ENCODE measurements at regions not wholly inside any gene's neighbourhood (a gene's known extent, or its start where the extent isn't known, plus 50 kb on each side); places are given as distances from the start of the nearest gene placed in this dataset.

DNA sequence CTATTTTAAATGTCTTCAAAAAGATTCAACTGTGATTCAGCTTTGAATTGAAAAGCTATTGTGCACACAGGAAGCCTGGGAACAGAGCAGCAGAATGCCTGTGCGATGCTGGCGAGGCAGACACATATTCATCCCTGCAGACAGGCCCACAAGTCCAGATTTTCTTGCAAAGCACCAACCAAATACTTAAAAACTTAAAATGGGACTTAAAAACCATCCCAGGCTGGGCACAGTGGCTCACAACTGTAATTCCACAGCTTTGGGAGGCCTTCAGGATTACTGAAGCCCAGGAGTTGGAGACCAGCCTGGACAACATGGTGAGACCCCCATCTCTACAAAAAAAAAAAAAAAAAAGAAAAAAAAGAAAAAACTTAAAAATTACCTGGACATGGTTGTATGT lies 122.6 kb upstream of the SERPIND1 start:
- Histone ChIP-seq H3K4me3 (ENCODE audit: low read depth, low read length) (no peak overlapping the region), H3K9me3 (ENCODE audit: control insufficient read depth, insufficient read depth, low read depth, low read length) (no peaks in the 10 kb centered on the region), H3K4me1 (ENCODE audit: control insufficient read depth, insufficient read depth, low read length) (no peaks in the 10 kb centered on the region), H3K27ac (ENCODE audit: extremely low read depth, low read depth, low read length) (no peak overlapping the region), H3K36me3 (ENCODE audit: control insufficient read depth in 2 of 2, insufficient read depth in 1 of 2, low read length in 2 of 2) (no peaks in the 10 kb centered on the region)
- no peak for TF ChIP-seq ZNF184 (tag by site-specific recombination; IDR thresholded peaks at IDR 0.05)
- no peak for TF ChIP-seq ZNF670 (tag by site-specific recombination; IDR thresholded peaks at IDR 0.05; ENCODE audit: low read depth)
- no peak for TF ChIP-seq ZNF830 (tag by site-specific recombination; IDR thresholded peaks at IDR 0.05; ENCODE audit: low read depth)
- TF ChIP-seq ZNF544 (tag by site-specific recombination; IDR thresholded peaks at IDR 0.05) = no peak
- no peak for TF ChIP-seq YY2 (tag by site-specific recombination; IDR thresholded peaks at IDR 0.05)
- TF ChIP-seq ZBTB21 (tag by site-specific recombination; IDR thresholded peaks at IDR 0.05) = no peak
- no peak for TF ChIP-seq KLF7 (tag by site-specific recombination; IDR thresholded peaks at IDR 0.05; ENCODE audit: borderline replicate concordance)
- no peak for TF ChIP-seq ZNF423 (tag by site-specific recombination; IDR thresholded peaks at IDR 0.05)
- no peak for TF ChIP-seq ZNF837 (tag by site-specific recombination; IDR thresholded peaks at IDR 0.05)
- TF ChIP-seq ZNF335 (tag by site-specific recombination; conservative IDR thresholded peaks at IDR 0.05) = no peak
- ChIA-PET POLR2A (no interaction called here), CTCF (interaction anchor here (0.7 to 1.1 kb wide), 2 partner anchors 21 to 80 kb away, joined by 3 read pairs; no protein-coding TSS in a partner anchor)

DNA sequence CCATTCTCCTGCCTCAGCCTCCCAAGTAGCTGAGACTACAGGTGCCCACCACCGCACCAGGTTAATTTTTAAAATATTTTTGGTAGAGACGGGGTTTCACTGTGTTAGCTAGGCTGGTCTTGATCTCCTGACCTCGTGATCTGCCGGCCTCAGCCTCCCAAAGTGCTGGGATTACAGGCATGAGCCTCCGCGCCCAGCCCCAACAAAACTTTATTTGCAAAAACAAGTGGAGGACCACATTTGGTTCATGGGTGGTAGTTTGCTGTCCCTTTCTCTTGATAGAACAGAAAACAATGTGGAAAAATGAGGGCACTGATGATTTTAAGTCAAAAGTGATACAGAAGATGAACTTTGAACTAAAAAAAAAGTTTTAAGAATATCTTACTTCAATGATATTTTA lies 121.8 kb upstream of the SERPIND1 start:
- CTCF ChIA-PET = interaction anchor here (0.7 kb wide), 1 partner anchor 1494 kb away, joined by 3 read pairs; no protein-coding TSS in a partner anchor

DNA sequence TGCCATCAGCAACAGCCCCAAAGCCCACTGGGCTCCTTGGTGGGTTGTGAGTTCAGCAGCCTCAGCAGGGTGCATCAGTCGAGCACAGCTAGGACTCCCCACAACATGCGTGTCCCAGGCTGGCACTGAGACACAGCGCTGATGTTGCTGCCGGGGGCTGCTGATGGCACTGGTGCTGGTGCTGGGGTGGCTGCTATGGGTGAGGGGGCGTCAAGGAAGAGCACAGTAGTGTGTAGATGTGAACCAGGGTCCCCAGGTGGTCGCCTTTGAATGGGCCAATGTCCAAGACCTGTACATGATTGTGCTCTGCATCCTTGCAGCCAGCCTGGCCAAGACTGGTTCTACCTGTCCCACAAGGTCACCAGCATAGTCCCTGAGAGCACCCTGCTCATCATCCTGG lies 121.3 kb upstream of the SERPIND1 start:
- H3K36me3 ChIP-seq (ENCODE audit: control insufficient read depth in 2 of 2, insufficient read depth in 1 of 2, low read length in 2 of 2) = no peaks in the 10 kb centered on the region
- H3K4me1 ChIP-seq (ENCODE audit: control insufficient read depth, insufficient read depth, low read length) = no peaks in the 10 kb centered on the region
- no peak overlapping the region for H3K4me3 ChIP-seq (ENCODE audit: low read depth, low read length)
- POLR2A ChIA-PET = no interaction called here
- CTCF ChIA-PET = no interaction called here
- no peak overlapping the region for H3K27ac ChIP-seq (ENCODE audit: extremely low read depth, low read depth, low read length)
- no peaks in the 10 kb centered on the region for H3K9me3 ChIP-seq (ENCODE audit: control insufficient read depth, insufficient read depth, low read depth, low read length)
- TF ChIP-seq ZNF548 (tag by site-specific recombination; IDR thresholded peaks at IDR 0.05) = no peak
- no peak for TF ChIP-seq ZNF211 (tag by site-specific recombination; IDR thresholded peaks at IDR 0.05; ENCODE audit: low read depth)
- no peak for TF ChIP-seq ZNF132 (tag by site-specific recombination; IDR thresholded peaks at IDR 0.05; ENCODE audit: borderline replicate concordance)
- TF ChIP-seq ZNF112 (tag by site-specific recombination; IDR thresholded peaks at IDR 0.05) = no peak
- no peak for TF ChIP-seq GFI1B (tag by site-specific recombination; IDR thresholded peaks at IDR 0.05)
- no peak for TF ChIP-seq ZNF416 (tag by site-specific recombination; IDR thresholded peaks at IDR 0.05)
- no peak for TF ChIP-seq SCRT2 (tag by site-specific recombination; IDR thresholded peaks at IDR 0.05)
- no peak for TF ChIP-seq MZF1 (tag by site-specific recombination; IDR thresholded peaks at IDR 0.05; ENCODE audit: borderline replicate concordance)
- TF ChIP-seq KLF9 (tag by site-specific recombination; IDR thresholded peaks at IDR 0.05; ENCODE audit: low read depth) = no peak
- TF ChIP-seq, protein P1, sequence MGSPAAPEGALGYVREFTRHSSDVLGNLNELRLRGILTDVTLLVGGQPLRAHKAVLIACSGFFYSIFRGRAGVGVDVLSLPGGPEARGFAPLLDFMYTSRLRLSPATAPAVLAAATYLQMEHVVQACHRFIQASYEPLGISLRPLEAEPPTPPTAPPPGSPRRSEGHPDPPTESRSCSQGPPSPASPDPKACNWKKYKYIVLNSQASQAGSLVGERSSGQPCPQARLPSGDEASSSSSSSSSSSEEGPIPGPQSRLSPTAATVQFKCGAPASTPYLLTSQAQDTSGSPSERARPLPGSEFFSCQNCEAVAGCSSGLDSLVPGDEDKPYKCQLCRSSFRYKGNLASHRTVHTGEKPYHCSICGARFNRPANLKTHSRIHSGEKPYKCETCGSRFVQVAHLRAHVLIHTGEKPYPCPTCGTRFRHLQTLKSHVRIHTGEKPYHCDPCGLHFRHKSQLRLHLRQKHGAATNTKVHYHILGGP (tag by site-specific recombination; IDR thresholded peaks at IDR 0.05) = no peak
- TF ChIP-seq ZNF510 (tag by site-specific recombination; IDR thresholded peaks at IDR 0.05; ENCODE audit: insufficient replicate concordance) = no peak
- no peak for TF ChIP-seq OVOL3 (tag by site-specific recombination; IDR thresholded peaks at IDR 0.05)

More for the DNA sequence above, 121.8 kb upstream of the SERPIND1 start:
- H3K9me3 ChIP-seq (ENCODE audit: control insufficient read depth, insufficient read depth, low read depth, low read length) = no peaks in the 10 kb centered on the region
- no peak for TF ChIP-seq ZNF473 (tag by site-specific recombination; IDR thresholded peaks at IDR 0.05)
- TF ChIP-seq ZBTB7A (tag by site-specific recombination; IDR thresholded peaks at IDR 0.05; ENCODE audit: low read depth) = no peak
- TF ChIP-seq ZNF132 (tag by site-specific recombination; IDR thresholded peaks at IDR 0.05; ENCODE audit: borderline replicate concordance) = no peak
- no peak for TF ChIP-seq ZXDB (tag by site-specific recombination; IDR thresholded peaks at IDR 0.05)
- no peak for TF ChIP-seq ZNF549 (tag by site-specific recombination; IDR thresholded peaks at IDR 0.05)
- no peak for TF ChIP-seq MZF1 (tag by site-specific recombination; IDR thresholded peaks at IDR 0.05; ENCODE audit: borderline replicate concordance)
- no peak for TF ChIP-seq EGR2 (tag by site-specific recombination; IDR thresholded peaks at IDR 0.05; ENCODE audit: low read depth)
- no peak for TF ChIP-seq ZNF544 (tag by site-specific recombination; IDR thresholded peaks at IDR 0.05)
- TF ChIP-seq, protein P2, sequence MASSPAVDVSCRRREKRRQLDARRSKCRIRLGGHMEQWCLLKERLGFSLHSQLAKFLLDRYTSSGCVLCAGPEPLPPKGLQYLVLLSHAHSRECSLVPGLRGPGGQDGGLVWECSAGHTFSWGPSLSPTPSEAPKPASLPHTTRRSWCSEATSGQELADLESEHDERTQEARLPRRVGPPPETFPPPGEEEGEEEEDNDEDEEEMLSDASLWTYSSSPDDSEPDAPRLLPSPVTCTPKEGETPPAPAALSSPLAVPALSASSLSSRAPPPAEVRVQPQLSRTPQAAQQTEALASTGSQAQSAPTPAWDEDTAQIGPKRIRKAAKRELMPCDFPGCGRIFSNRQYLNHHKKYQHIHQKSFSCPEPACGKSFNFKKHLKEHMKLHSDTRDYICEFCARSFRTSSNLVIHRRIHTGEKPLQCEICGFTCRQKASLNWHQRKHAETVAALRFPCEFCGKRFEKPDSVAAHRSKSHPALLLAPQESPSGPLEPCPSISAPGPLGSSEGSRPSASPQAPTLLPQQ (tag by site-specific recombination; IDR thresholded peaks at IDR 0.05) = no peak
- TF ChIP-seq ZNF266 (tag by site-specific recombination; IDR thresholded peaks at IDR 0.05; ENCODE audit: low read depth) = no peak
- no peak for TF ChIP-seq ZNF660 (tag by site-specific recombination; IDR thresholded peaks at IDR 0.05)
- TF ChIP-seq, protein P3, sequence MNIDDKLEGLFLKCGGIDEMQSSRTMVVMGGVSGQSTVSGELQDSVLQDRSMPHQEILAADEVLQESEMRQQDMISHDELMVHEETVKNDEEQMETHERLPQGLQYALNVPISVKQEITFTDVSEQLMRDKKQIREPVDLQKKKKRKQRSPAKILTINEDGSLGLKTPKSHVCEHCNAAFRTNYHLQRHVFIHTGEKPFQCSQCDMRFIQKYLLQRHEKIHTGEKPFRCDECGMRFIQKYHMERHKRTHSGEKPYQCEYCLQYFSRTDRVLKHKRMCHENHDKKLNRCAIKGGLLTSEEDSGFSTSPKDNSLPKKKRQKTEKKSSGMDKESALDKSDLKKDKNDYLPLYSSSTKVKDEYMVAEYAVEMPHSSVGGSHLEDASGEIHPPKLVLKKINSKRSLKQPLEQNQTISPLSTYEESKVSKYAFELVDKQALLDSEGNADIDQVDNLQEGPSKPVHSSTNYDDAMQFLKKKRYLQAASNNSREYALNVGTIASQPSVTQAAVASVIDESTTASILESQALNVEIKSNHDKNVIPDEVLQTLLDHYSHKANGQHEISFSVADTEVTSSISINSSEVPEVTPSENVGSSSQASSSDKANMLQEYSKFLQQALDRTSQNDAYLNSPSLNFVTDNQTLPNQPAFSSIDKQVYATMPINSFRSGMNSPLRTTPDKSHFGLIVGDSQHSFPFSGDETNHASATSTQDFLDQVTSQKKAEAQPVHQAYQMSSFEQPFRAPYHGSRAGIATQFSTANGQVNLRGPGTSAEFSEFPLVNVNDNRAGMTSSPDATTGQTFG (tag by site-specific recombination; IDR thresholded peaks at IDR 0.05; ENCODE audit: borderline replicate concordance) = no peak
- no peak for TF ChIP-seq ZNF311 (tag by site-specific recombination; IDR thresholded peaks at IDR 0.05; ENCODE audit: borderline replicate concordance)
- no peak for TF ChIP-seq ZNF175 (tag by site-specific recombination; IDR thresholded peaks at IDR 0.05)
- no peak overlapping the region for H3K27ac ChIP-seq (ENCODE audit: extremely low read depth, low read depth, low read length)
- POLR2A ChIA-PET = no interaction called here
- H3K4me3 ChIP-seq (ENCODE audit: low read depth, low read length) = no peak overlapping the region
- H3K36me3 ChIP-seq (ENCODE audit: control insufficient read depth in 2 of 2, insufficient read depth in 1 of 2, low read length in 2 of 2) = no peaks in the 10 kb centered on the region
- no peaks in the 10 kb centered on the region for H3K4me1 ChIP-seq (ENCODE audit: control insufficient read depth, insufficient read depth, low read length)

Data from HEK293 (cell line).